IMR-90 (cell line): ENCODE measurements at regions not wholly inside any gene's neighbourhood (a gene's known extent, or its start where the extent isn't known, plus 50 kb on each side); places are given as distances from the start of the nearest gene placed in this dataset.

Experiments
- ATAC-seq: fragments of 200-7000 bp; cut with Tn5 transposase; 2 replicates; pipeline ENCODE4 v1.9.1; 2020; ENCODE audit warnings: low read depth, mild to moderate bottlenecking, moderate library complexity
- BruUV-seq: library from RNA; stranded (reverse); fragments of 400-500 nt; replicated peaks from 2 replicates; lab custom pipeline; 2021; lab: Mats Ljungman, UMichigan
- CTCF ChIA-PET: fragments of 300-600 bp; formaldehyde crosslinking; extraction: SDS; loops from one replicate; lab custom pipeline; 2021; ENCODE audit warnings: antibody characterized with exemption; lab: Yijun Ruan, JAX
- POLR2A ChIA-PET: fragments of 300-600 bp; sonication (Branson Sonifier 250); formaldehyde crosslinking; loops from one replicate; lab custom pipeline; 2022; ENCODE audit warnings: antibody characterized with exemption; ENCODE audit not compliant: unreplicated experiment; lab: Charles Lee
- DNase-seq: peaks from one replicate; pipeline ENCODE4 v3.0.0; 2013
- H2AFZ ChIP-seq: replicated peaks from 2 replicates; pipeline ENCODE3; 2013; ENCODE audit warnings: low read length, mild to moderate bottlenecking; ENCODE audit not compliant: poor library complexity
- H2AK5ac ChIP-seq: 2 replicates; pipeline ENCODE4 v1.6.1; 2013; ENCODE audit warnings: low read depth, low read length, inconsistent platforms
- H2AK9ac ChIP-seq: replicated peaks from 2 replicates; pipeline ENCODE3; 2013; ENCODE audit warnings: mild to moderate bottlenecking, low read depth, low read length, moderate library complexity; ENCODE audit not compliant: poor library complexity
- H2BK120ac ChIP-seq: 2 replicates; pipeline ENCODE4 v1.6.1; 2013; ENCODE audit warnings: low read depth, low read length, inconsistent platforms
- H2BK15ac ChIP-seq: 3 replicates; pipeline ENCODE4 v1.6.1; 2013; ENCODE audit warnings: low read depth, low read length, inconsistent platforms
- H2BK20ac ChIP-seq: 2 replicates; pipeline ENCODE4 v1.6.1; 2013; ENCODE audit warnings: low read depth, mild to moderate bottlenecking, inconsistent platforms, low read length, moderate library complexity
- H2BK5ac ChIP-seq: 2 replicates; pipeline ENCODE4 v1.6.1; 2013; ENCODE audit warnings: mild to moderate bottlenecking, low read depth, low read length, inconsistent platforms; ENCODE audit not compliant: poor library complexity, severe bottlenecking
- H3K14ac ChIP-seq: replicated peaks from 2 replicates; pipeline ENCODE4 v1.6.1; 2013; ENCODE audit warnings: low read depth, low read length, inconsistent platforms
- H3K18ac ChIP-seq: 2 replicates; pipeline ENCODE4 v1.6.1; 2013; ENCODE audit warnings: low read depth, low read length, control low read depth
- H3K23ac ChIP-seq: 2 replicates; pipeline ENCODE4 v1.6.1; 2013; ENCODE audit warnings: low read depth, low read length, inconsistent platforms
- H3K27ac ChIP-seq: 2 replicates; pipeline ENCODE4 v1.5.1; 2013; ENCODE audit warnings: mild to moderate bottlenecking, control low read depth, low read length; ENCODE audit not compliant: insufficient read depth
- H3K27me3 ChIP-seq: 2 replicates; pipeline ENCODE4 v1.6.1; 2013; ENCODE audit warnings: low read length; ENCODE audit not compliant: control insufficient read depth, insufficient read depth
- H3K36me3 ChIP-seq: 2 replicates; pipeline ENCODE4 v1.6.1; 2013; ENCODE audit warnings: low read length, mixed read lengths; ENCODE audit not compliant: control insufficient read depth, insufficient read depth
- H3K4ac ChIP-seq: 2 replicates; pipeline ENCODE4 v1.6.1; 2013; ENCODE audit warnings: low read depth, low read length, inconsistent platforms
- H3K4me1 ChIP-seq: 2 replicates; pipeline ENCODE4 v1.6.1; 2013; ENCODE audit warnings: low read length, mixed read lengths; ENCODE audit not compliant: control insufficient read depth, insufficient read depth
- H3K4me2 ChIP-seq: 2 replicates; pipeline ENCODE4 v1.6.1; 2013; ENCODE audit warnings: low read depth, mild to moderate bottlenecking, control low read depth, low read length, moderate library complexity
- H3K4me3 ChIP-seq: 2 replicates; pipeline ENCODE4 v1.5.1; 2013; ENCODE audit warnings: low read depth, mild to moderate bottlenecking, control low read depth, low read length, moderate library complexity; ENCODE audit not compliant: insufficient read depth
- H3K56ac ChIP-seq: 2 replicates; pipeline ENCODE4 v1.6.1; 2013; ENCODE audit warnings: low read length, inconsistent platforms; ENCODE audit not compliant: insufficient read depth; ENCODE audit errors: extremely low read depth
- H3K79me1 ChIP-seq, 2 experiments: 2 replicates each; pipeline ENCODE4 v1.6.1; 2013; ENCODE audit warnings: low read length in 2 of 2, inconsistent platforms in 1 of 2, low read depth in 1 of 2
- H3K9ac ChIP-seq: 2 replicates; pipeline ENCODE4 v1.6.1; 2013; ENCODE audit warnings: low read depth, low read length, control low read depth
- H3K9me1 ChIP-seq: 2 replicates; pipeline ENCODE4 v1.6.1; 2013; ENCODE audit warnings: low read length, inconsistent platforms; ENCODE audit not compliant: insufficient read depth
- H3K9me3 ChIP-seq: 2 replicates; pipeline ENCODE4 v1.6.1; 2013; ENCODE audit warnings: low read length; ENCODE audit not compliant: control insufficient read depth, insufficient read depth
- H4K20me1 ChIP-seq: 2 replicates; pipeline ENCODE4 v1.6.1; 2013; ENCODE audit warnings: low read length, inconsistent platforms; ENCODE audit not compliant: insufficient read depth
- H4K5ac ChIP-seq: 2 replicates; pipeline ENCODE4 v1.6.1; 2013; ENCODE audit warnings: mild to moderate bottlenecking, low read depth, low read length, control low read depth
- H4K8ac ChIP-seq, 2 experiments: 2 replicates each; pipeline ENCODE4 v1.6.1; 2013; ENCODE audit warnings: low read depth in 2 of 2, low read length in 2 of 2, control low read depth in 1 of 2, inconsistent platforms in 1 of 2
- H4K91ac ChIP-seq: 2 replicates; pipeline ENCODE4 v1.6.1; 2013; ENCODE audit warnings: low read depth, low read length, inconsistent platforms; ENCODE audit not compliant: insufficient read depth
- RAD21 ChIP-seq: IDR thresholded peaks from 2 replicates; pipeline ENCODE4 v1.6.1; 2012; ENCODE audit warnings: low read length, improper control_type of control experiment
- RFX5 ChIP-seq: IDR thresholded peaks from 2 replicates; pipeline ENCODE4 v1.8.0; 2012; ENCODE audit warnings: low read depth, mild to moderate bottlenecking, low read length, moderate library complexity
- WGBS, 2 experiments: methylation state at CpG; one replicate each; pipeline versions ENCODE4 v1.1.5 to v1.1.7; 2013; ENCODE audit warnings: missing lambda C conversion rate in 2 of 2; ENCODE audit not compliant: insufficient read length in 1 of 2; ENCODE audit errors: extremely low coverage in 2 of 2; 5-methylcytosine and 5-hydroxymethylcytosine counted together
- dilution Hi-C: fragments of 300-500 bp; cut with HindIII; formaldehyde crosslinking; loops from one replicate; pipeline ENCODE4 v1.14.3; 2018; ENCODE audit warnings: low sequenced_read_pairs; ENCODE audit not compliant: unreplicated experiment
- in situ Hi-C: fragments of 300-500 bp; cut with MboI; formaldehyde crosslinking; loops from 3 replicates; pipeline ENCODE4 v1.14.3; 2019; ENCODE audit warnings: low sequenced_read_pairs, inconsistent platforms, mixed read lengths
- intact Hi-C: fragments of 100-400 bp; cut with micrococcal nuclease; formaldehyde crosslinking; loops from 2 replicates; pipeline ENCODE4 v1.10.0; 2022
- TF ChIP-seq, protein P1 (sequence below): conservative IDR thresholded peaks from 2 replicates; pipeline ENCODE4 v1.5.1; 2012; ENCODE audit warnings: mild to moderate bottlenecking, low read depth, low read length, improper control_type of control experiment

DNA sequence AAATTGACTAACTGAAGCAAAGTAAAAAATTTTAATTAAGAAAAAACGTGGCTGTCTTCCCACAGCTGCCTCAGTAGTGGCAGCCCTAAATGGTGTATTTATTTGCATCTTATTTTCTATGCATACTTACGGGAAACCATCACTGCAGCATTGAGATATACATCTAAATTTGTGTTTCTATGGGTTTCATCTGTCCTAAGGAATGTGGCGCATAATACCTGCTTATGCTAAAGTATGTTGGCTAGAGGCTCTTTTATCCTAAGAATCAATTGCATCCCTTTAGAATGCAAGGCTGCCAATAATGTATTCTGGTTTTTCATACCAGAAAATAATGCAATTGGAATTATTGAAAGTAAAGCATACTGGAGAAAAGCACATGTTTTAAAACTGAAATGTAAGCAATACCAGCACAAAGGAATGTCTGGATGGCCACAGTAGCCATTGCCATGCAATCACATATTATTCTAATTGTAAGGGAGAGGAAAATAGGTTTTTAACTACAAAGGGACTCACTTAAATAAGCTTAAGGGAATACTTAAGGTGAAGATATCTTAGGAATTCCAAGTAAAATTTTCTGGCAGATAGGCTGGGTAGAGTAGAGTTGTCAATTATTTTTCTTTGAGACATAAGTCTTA is 834.5 kb upstream of the NECTIN3 start:
- Histone ChIP-seq H2BK5ac (no peak overlapping the region), H3K36me3 (no peaks in the 10 kb centered on the region), H4K5ac (no peak overlapping the region), H3K9me3 (no peaks in the 10 kb centered on the region), H3K27me3 (no peaks in the 10 kb centered on the region), H2AK5ac (no peak overlapping the region), H4K91ac (no peak overlapping the region), H3K27ac (no peak overlapping the region), H3K23ac (no peak overlapping the region), H2AK9ac (no peak overlapping the region), H3K4me1 (no peaks in the 10 kb centered on the region), H2BK15ac (no peak overlapping the region), H2BK20ac (no peak overlapping the region), H3K18ac (no peak overlapping the region), H4K8ac (no peak overlapping the region), H3K79me1 (no peaks in the 10 kb centered on the region), H3K14ac (no peak overlapping the region), H3K9me1 (no peaks in the 10 kb centered on the region; the same call in 1 of the 2 replicates), H2AFZ (no peak overlapping the region), H3K56ac (no peak overlapping the region), H4K20me1 (no peaks in the 10 kb centered on the region), H3K4me2 (no peak overlapping the region), H3K4me3 (no peak overlapping the region), H3K9ac (no peak overlapping the region), H2BK120ac (no peak overlapping the region), H3K4ac (no peak overlapping the region)
- in situ Hi-C loops: no loop called here
- BruUV-seq: no TSS peak
- ATAC-seq (peak; percentile 44), DNase-seq (no peak)
- TF ChIP-seq, protein P1, sequence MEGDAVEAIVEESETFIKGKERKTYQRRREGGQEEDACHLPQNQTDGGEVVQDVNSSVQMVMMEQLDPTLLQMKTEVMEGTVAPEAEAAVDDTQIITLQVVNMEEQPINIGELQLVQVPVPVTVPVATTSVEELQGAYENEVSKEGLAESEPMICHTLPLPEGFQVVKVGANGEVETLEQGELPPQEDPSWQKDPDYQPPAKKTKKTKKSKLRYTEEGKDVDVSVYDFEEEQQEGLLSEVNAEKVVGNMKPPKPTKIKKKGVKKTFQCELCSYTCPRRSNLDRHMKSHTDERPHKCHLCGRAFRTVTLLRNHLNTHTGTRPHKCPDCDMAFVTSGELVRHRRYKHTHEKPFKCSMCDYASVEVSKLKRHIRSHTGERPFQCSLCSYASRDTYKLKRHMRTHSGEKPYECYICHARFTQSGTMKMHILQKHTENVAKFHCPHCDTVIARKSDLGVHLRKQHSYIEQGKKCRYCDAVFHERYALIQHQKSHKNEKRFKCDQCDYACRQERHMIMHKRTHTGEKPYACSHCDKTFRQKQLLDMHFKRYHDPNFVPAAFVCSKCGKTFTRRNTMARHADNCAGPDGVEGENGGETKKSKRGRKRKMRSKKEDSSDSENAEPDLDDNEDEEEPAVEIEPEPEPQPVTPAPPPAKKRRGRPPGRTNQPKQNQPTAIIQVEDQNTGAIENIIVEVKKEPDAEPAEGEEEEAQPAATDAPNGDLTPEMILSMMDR: no peak
- no peak for TF ChIP-seq RAD21
- TF ChIP-seq RFX5: no peak
- CTCF ChIA-PET: interaction anchor here (1.2 to 1.8 kb wide), 2 partner anchors 12 to 24 kb away, joined by 3 to 4 read pairs; no protein-coding TSS in a partner anchor
- dilution Hi-C loops: no loop called here
- no CpG with 5 or more reads among the region's 3 CpGs for WGBS, 2 experiments
- POLR2A ChIA-PET: no interaction called here
- intact Hi-C loops: no loop called here
